Smooth muscle cell (in vitro differentiated cells): ENCODE measurements at regions not wholly inside any gene's neighbourhood (a gene's known extent, or its start where the extent isn't known, plus 50 kb on each side); places are given as distances from the start of the nearest gene placed in this dataset.

Experiments
- DNase-seq: peaks from one replicate; lab custom pipeline; 2025; ENCODE audit not compliant: unreplicated experiment; lab: John Stamatoyannopoulos, UW
- H2AFZ ChIP-seq: fragments of 200-600 bp; sonication (generic); 2 replicates; pipeline ENCODE4 v1.6.0; 2016; ENCODE audit warnings: antibody characterized with exemption, low read depth, mild to moderate bottlenecking
- H3F3A ChIP-seq: fragments of 200-600 bp; sonication (generic); 2 replicates; pipeline ENCODE4 v1.6.0; 2017; ENCODE audit warnings: antibody characterized with exemption, low read depth
- H3K27ac ChIP-seq: fragments of 200-600 bp; sonication (generic); 2 replicates; pipeline ENCODE4 v1.5.1; 2016; ENCODE audit warnings: low read depth, mild to moderate bottlenecking
- H3K27me3 ChIP-seq: fragments of 200-600 bp; sonication (generic); 2 replicates; pipeline ENCODE4 v1.6.1; 2016; ENCODE audit warnings: low read depth, mild to moderate bottlenecking
- H3K36me3 ChIP-seq: fragments of 200-600 bp; sonication (generic); 2 replicates; pipeline ENCODE4 v1.5.1; 2016; ENCODE audit warnings: low read depth
- H3K4me1 ChIP-seq: fragments of 200-600 bp; sonication (generic); 2 replicates; pipeline ENCODE4 v1.5.1; 2016; ENCODE audit warnings: low read depth
- H3K4me2 ChIP-seq: fragments of 200-600 bp; sonication (generic); 2 replicates; pipeline ENCODE4 v1.6.0; 2016; ENCODE audit warnings: mild to moderate bottlenecking
- H3K4me3 ChIP-seq: fragments of 200-600 bp; sonication (generic); 2 replicates; pipeline ENCODE4 v1.5.1; 2016; ENCODE audit warnings: mild to moderate bottlenecking
- H3K79me2 ChIP-seq: fragments of 200-600 bp; sonication (generic); 2 replicates; pipeline ENCODE4 v1.6.0; 2016; ENCODE audit warnings: low read depth, mild to moderate bottlenecking
- H3K9ac ChIP-seq: fragments of 200-600 bp; sonication (generic); 2 replicates; pipeline ENCODE4 v1.6.0; 2016; ENCODE audit warnings: low read depth
- H3K9me3 ChIP-seq: fragments of 200-600 bp; sonication (generic); replicated peaks from 2 replicates; pipeline ENCODE4 v1.5.1; 2016; ENCODE audit warnings: low read depth
- H4K20me1 ChIP-seq: fragments of 200-600 bp; sonication (generic); 2 replicates; pipeline ENCODE4 v1.6.0; 2016; ENCODE audit warnings: low read depth
- CTCF ChIP-seq: fragments of 200-600 bp; sonication (generic); IDR thresholded peaks from 2 replicates; pipeline ENCODE4 v1.5.1; 2017; ENCODE audit warnings: borderline replicate concordance, mild to moderate bottlenecking, antibody characterized with exemption; ENCODE audit not compliant: insufficient read depth, poor library complexity, severe bottlenecking
- WGBS: methylation state at CpG from one replicate; pipeline ENCODE4 v1.1.7; 2016; ENCODE audit warnings: low lambda C conversion rate; 5-methylcytosine and 5-hydroxymethylcytosine counted together

DNA sequence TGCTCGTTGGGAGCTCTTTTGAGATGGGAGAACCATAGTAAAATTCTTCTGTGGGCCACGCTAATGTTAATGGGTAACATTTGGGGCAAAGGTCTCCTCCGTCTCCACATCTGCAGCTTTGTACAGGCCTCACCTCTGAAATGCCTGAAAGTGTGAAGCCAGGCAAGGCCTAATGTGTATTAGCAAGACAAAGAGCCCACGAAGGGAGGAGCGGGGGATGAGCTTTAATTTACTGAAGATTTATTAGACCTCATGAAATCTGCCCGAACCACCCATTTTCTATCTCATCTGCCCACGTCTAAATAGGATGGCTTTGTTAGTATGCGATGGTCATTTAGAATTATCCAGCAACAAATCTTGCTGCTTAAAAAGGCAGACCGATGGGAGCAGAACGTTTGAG lies 408.9 kb downstream of the PMP22 start:
- H3K4me2 ChIP-seq: no peak overlapping the region
- no peaks in the 10 kb centered on the region for H3F3A ChIP-seq
- no peak for TF ChIP-seq CTCF
- H2AFZ ChIP-seq: no peak overlapping the region
- no peaks in the 10 kb centered on the region for H4K20me1 ChIP-seq
- H3K9me3 ChIP-seq: no peaks in the 10 kb centered on the region
- H3K36me3 ChIP-seq: no peaks in the 10 kb centered on the region
- no peak overlapping the region for H3K27ac ChIP-seq
- peaks cover 16% of the 10 kb centered on the region for H3K4me1 ChIP-seq
- no peak for DNase-seq
- no peaks in the 10 kb centered on the region for H3K79me2 ChIP-seq
- no peak overlapping the region for H3K4me3 ChIP-seq
- 83% methylated on average over 10 of the region's 10 CpGs for WGBS
- no peak overlapping the region for H3K9ac ChIP-seq
- no peaks in the 10 kb centered on the region for H3K27me3 ChIP-seq

DNA sequence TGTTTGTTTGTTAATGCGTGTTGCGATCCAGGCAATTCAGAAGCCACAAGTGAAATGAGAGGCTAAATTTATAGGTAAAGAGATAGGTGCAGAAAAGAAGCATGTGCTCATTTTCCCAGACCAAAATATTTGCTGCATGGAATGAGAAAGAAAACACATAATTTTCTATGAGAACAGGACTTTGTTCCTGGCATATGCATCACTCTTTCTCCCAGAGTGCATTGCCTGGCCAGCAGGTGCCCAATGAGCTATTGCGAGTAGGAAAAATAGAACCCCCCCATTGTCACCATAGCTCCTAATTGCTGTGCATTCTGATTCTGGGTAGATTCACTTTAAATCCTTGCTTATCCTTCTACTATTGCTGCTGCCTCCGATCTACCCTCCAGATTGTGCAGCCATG lies 410.4 kb downstream of the PMP22 start:
- H3F3A ChIP-seq: no peaks in the 10 kb centered on the region

DNA sequence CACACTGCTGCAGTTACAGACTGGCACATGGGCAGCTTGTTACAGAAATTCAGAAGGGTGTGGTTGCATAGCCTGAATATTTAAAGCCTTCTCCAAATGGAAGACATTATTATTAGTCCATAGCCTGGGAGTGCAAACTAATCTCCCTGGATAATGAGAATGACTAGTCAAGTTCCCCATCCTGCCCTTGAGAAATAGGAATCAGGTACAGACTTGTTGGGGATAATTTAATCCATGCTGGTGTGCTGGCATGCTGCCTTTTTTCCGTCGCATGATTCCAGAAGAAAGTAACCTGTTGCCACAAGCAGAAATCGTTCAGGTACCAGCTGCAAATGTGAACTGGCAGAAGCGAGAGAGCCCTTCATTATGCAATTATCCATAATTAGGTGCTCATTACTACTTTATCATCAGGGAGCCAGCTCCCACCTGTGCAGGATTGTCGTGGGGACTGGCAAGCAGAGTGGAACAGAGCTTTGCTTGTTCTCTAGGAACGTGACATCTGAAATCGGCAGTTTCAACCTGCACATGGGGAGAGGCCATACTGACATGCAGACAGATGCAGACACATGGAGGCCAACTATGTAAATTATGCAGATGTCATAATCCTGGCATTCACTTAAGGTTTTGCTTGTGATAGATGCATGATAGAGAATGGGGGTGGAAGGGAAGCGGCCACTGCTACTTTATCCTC lies 419.4 kb downstream of the PMP22 start:
- Histone ChIP-seq H3K9ac (no peak overlapping the region), H4K20me1 (no peaks in the 10 kb centered on the region), H3K27ac (no peak overlapping the region), H3K27me3 (no peaks in the 10 kb centered on the region), H3F3A (no peaks in the 10 kb centered on the region), H3K4me3 (no peak overlapping the region), H3K4me1 (no peaks in the 10 kb centered on the region), H3K9me3 (no peaks in the 10 kb centered on the region), H2AFZ (no peak overlapping the region), H3K36me3 (no peaks in the 10 kb centered on the region), H3K4me2 (no peak overlapping the region), H3K79me2 (no peaks in the 10 kb centered on the region)
- WGBS: 62% methylated on average over 8 of the region's 8 CpGs
- TF ChIP-seq CTCF: no peak
- no peak for DNase-seq

More for the DNA sequence above, 410.4 kb downstream of the PMP22 start:
- no peak for TF ChIP-seq CTCF
- no peak overlapping the region for H2AFZ ChIP-seq
- no peaks in the 10 kb centered on the region for H3K36me3 ChIP-seq
- DNase-seq: no peak
- no peaks in the 10 kb centered on the region for H3K27me3 ChIP-seq
- no peak overlapping the region for H3K4me3 ChIP-seq
- no peaks in the 10 kb centered on the region for H4K20me1 ChIP-seq
- H3K4me1 ChIP-seq: peaks cover 10% of the 10 kb centered on the region
- 98% methylated on average over 4 of the region's 4 CpGs for WGBS
- H3K27ac ChIP-seq: no peak overlapping the region
- no peak overlapping the region for H3K9ac ChIP-seq
- no peaks in the 10 kb centered on the region for H3K79me2 ChIP-seq
- no peaks in the 10 kb centered on the region for H3K9me3 ChIP-seq
- no peak overlapping the region for H3K4me2 ChIP-seq
